ENCODE measurements at regions not wholly inside any gene's neighbourhood (a gene's known extent, or its start where the extent isn't known, plus 50 kb on each side); places are given as distances from the start of the nearest gene placed in this dataset.

- TF ChIP-seq CTCF (conservative IDR thresholded peaks at IDR 0.05; ENCODE audit: low read depth, low read length), result no peak
- TF ChIP-seq EZH2 (IDR thresholded peaks at IDR 0.05; ENCODE audit: borderline replicate concordance, low read depth, low read length, poor library complexity, severe bottlenecking), result no peak
These were observed 573.5 kb downstream of the KCNJ18 start for GRCh38 chr17:22265807-22266206.

Measured in A673 (cell line).